Keratinocyte (primary cell): ENCODE measurements at regions not wholly inside any gene's neighbourhood (a gene's known extent, or its start where the extent isn't known, plus 50 kb on each side); places are given as distances from the start of the nearest gene placed in this dataset.

ENCODE experiments used
- DNase-seq: peaks from one replicate; pipeline ENCODE4 v3.0.0-alpha.2; 2011; ENCODE audit warnings: low read depth, missing footprints, low spot score
- FAIRE-seq: peaks from 2 replicates; lab custom pipeline; 2011; peaks lifted over from hg19 to GRCh38; lab: Jason Lieb, UNC
- H2AFZ ChIP-seq: 2 replicates; pipeline ENCODE4 v1.6.0; 2012; ENCODE audit warnings: low read length, control low read depth, inconsistent platforms; ENCODE audit not compliant: control insufficient read depth
- H3K27ac ChIP-seq: 2 replicates; pipeline ENCODE4 v1.5.1; 2011; ENCODE audit warnings: low read length; ENCODE audit not compliant: control insufficient read depth, insufficient read depth
- H3K27me3 ChIP-seq: 3 replicates; pipeline ENCODE4 v1.6.0; 2011; ENCODE audit warnings: low read length; ENCODE audit not compliant: control insufficient read depth, insufficient read depth; ENCODE audit errors: extremely low read depth
- H3K36me3 ChIP-seq, 2 experiments: 2 replicates in 1 of 2; 3 replicates in 1 of 2; pipeline ENCODE4 v1.5.1; 2011; ENCODE audit warnings: low read length in 2 of 2, mild to moderate bottlenecking in 1 of 2; ENCODE audit not compliant: control insufficient read depth in 2 of 2, insufficient read depth in 2 of 2; ENCODE audit errors: extremely low read depth in 1 of 2
- H3K4me1 ChIP-seq: 3 replicates; pipeline ENCODE4 v1.5.1; 2011; ENCODE audit warnings: low read length; ENCODE audit not compliant: control insufficient read depth, insufficient read depth; ENCODE audit errors: extremely low read depth
- H3K4me2 ChIP-seq: 3 replicates; pipeline ENCODE4 v1.6.0; 2011; ENCODE audit warnings: low read depth, low read length; ENCODE audit not compliant: control insufficient read depth, insufficient read depth; ENCODE audit errors: extremely low read depth
- H3K4me3 ChIP-seq, 3 experiments: fragments of 200-600 bp in 1 of 3; sonication (generic) in 1 of 3; 2 replicates in 2 of 3; 3 replicates in 1 of 3; pipeline ENCODE4 v1.5.1; 2011 to 2016; ENCODE audit warnings: low read length in 3 of 3, mild to moderate bottlenecking in 3 of 3, control low read depth in 2 of 3, inconsistent platforms in 1 of 3, low read depth in 1 of 3, mixed read lengths in 1 of 3, mixed run types in 1 of 3, moderate library complexity in 1 of 3; ENCODE audit not compliant: control insufficient read depth in 2 of 3, insufficient read depth in 2 of 3; ENCODE audit errors: extremely low read depth in 1 of 3
- H3K79me2 ChIP-seq: 2 replicates; pipeline ENCODE4 v1.6.0; 2012; ENCODE audit warnings: low read length; ENCODE audit not compliant: control insufficient read depth, insufficient read depth
- H3K9ac ChIP-seq: 3 replicates; pipeline ENCODE4 v1.6.0; 2011; ENCODE audit warnings: low read length; ENCODE audit not compliant: control insufficient read depth, insufficient read depth; ENCODE audit errors: extremely low read depth
- H3K9me1 ChIP-seq: 3 replicates; pipeline ENCODE4 v1.6.0; 2011; ENCODE audit warnings: low read length; ENCODE audit not compliant: control insufficient read depth, insufficient read depth; ENCODE audit errors: extremely low read depth
- H3K9me3 ChIP-seq: 2 replicates; pipeline ENCODE4 v1.5.1; 2012; ENCODE audit warnings: low read depth, low read length; ENCODE audit not compliant: control insufficient read depth
- H4K20me1 ChIP-seq: 3 replicates; pipeline ENCODE4 v1.6.0; 2011; ENCODE audit warnings: low read length; ENCODE audit not compliant: control insufficient read depth, insufficient read depth; ENCODE audit errors: extremely low read depth
- CTCF ChIP-seq, 3 experiments: IDR thresholded peaks in 1 of 3; conservative IDR thresholded peaks in 1 of 3; optimal IDR thresholded peaks in 1 of 3; 2 replicates in 2 of 3; 3 replicates in 1 of 3; pipeline versions ENCODE3 to v1.5.1; 2011; ENCODE audit warnings: low read length in 3 of 3, mild to moderate bottlenecking in 3 of 3, moderate library complexity in 2 of 3, control low read depth in 1 of 3, inconsistent platforms in 1 of 3; ENCODE audit not compliant: insufficient read depth in 2 of 3; ENCODE audit errors: extremely low read depth in 1 of 3
- EZH2 ChIP-seq: IDR thresholded peaks from one replicate; pipeline ENCODE4 v1.6.1; 2012; ENCODE audit warnings: inconsistent platforms, mild to moderate bottlenecking, low read length, moderate library complexity
- dilution Hi-C: fragments of 300-500 bp; cut with MboI; formaldehyde crosslinking; loops from one replicate; pipeline ENCODE4 v1.7.0; 2020; ENCODE audit warnings: low sequenced_read_pairs; ENCODE audit not compliant: extremely low pct_ligation_motif_present

GRCh38 chr6:150753371-150754064, 112.0 kb upstream of the MTHFD1L start:
- no peak for FAIRE-seq
- H3K4me2 ChIP-seq: no peak overlapping the region
- TF ChIP-seq CTCF (optimal IDR thresholded peaks at IDR 0.05 in 1 of 3, IDR thresholded peaks at IDR 0.05 in 1 of 3, conservative IDR thresholded peaks at IDR 0.05 in 1 of 3; ENCODE audit: extremely low read depth in 1 of 3, insufficient read depth in 2 of 3, low read length in 3 of 3) (no peak), EZH2 (no peak)
- H3K36me3 ChIP-seq: no peaks in the 10 kb centered on the region
- no peaks in the 10 kb centered on the region for H4K20me1 ChIP-seq
- no peaks in the 10 kb centered on the region for H3K4me1 ChIP-seq
- no peaks in the 10 kb centered on the region for H3K79me2 ChIP-seq
- H3K9me1 ChIP-seq: no peaks in the 10 kb centered on the region
- no peaks in the 10 kb centered on the region for H3K9me3 ChIP-seq
- no peak overlapping the region for H3K27ac ChIP-seq
- no peak for DNase-seq
- no peaks in the 10 kb centered on the region for H3K27me3 ChIP-seq
- no peak overlapping the region for H2AFZ ChIP-seq
- no peak overlapping the region for H3K4me3 ChIP-seq
- H3K9ac ChIP-seq: no peak overlapping the region
- dilution Hi-C loops: no loop called here

GRCh38 chr6:150755042-150755441, 110.5 kb upstream of the MTHFD1L start:
- Histone ChIP-seq H3K9ac (no peak overlapping the region), H3K9me1 (no peaks in the 10 kb centered on the region), H3K27me3 (no peaks in the 10 kb centered on the region), H2AFZ (no peak overlapping the region), H3K4me3 (no peak overlapping the region), H3K4me1 (no peaks in the 10 kb centered on the region), H3K4me2 (no peak overlapping the region), H3K36me3 (no peaks in the 10 kb centered on the region), H4K20me1 (no peaks in the 10 kb centered on the region), H3K79me2 (no peaks in the 10 kb centered on the region), H3K27ac (no peak overlapping the region), H3K9me3 (no peaks in the 10 kb centered on the region)
- dilution Hi-C loops: no loop called here
- DNase-seq: no peak
- no peak for TF ChIP-seq EZH2
- no peak for TF ChIP-seq CTCF (optimal IDR thresholded peaks at IDR 0.05 in 1 of 3, IDR thresholded peaks at IDR 0.05 in 1 of 3, conservative IDR thresholded peaks at IDR 0.05 in 1 of 3; ENCODE audit: extremely low read depth in 1 of 3, insufficient read depth in 2 of 3, low read length in 3 of 3)
- no peak for FAIRE-seq
